NCI-H524 treated with DMSO at 0.1 percent for 48 hours (cell line): ENCODE measurements at regions not wholly inside any gene's neighbourhood (a gene's known extent, or its start where the extent isn't known, plus 50 kb on each side); places are given as distances from the start of the nearest gene placed in this dataset.

Experiments
- DNase-seq: peaks from one replicate; lab custom pipeline; 2025; lab: John Stamatoyannopoulos, UW

DNA sequence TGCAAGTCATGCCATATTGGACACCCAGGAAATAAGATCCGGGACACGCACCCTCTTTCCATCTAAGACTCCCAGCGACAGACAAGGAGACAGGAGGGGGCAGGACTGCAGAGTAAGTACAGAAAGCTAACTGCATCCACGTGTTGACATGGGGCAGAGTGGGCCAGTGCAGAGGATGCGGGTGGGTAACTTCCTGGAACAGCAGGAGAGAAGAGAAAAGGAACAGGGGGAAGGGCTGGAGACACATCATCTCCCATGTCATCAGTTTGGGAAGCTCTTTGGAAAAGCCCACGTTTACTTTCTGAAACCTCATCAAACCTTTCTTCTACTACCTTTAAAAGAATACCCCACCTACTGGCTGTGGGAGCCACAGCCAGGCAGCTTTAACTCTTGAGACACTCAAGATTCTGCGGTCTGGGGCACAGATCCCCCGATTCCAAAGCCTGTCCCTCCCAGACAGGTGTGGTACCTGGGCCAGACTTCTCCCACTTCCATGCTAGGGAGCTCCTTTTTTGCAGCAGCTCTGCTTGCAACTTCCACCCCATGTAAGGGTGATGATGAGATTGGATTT lies 273.5 kb upstream of the RPL38 start:
- DNase-seq: no peak

- no peak for DNase-seq
These were observed 271.2 kb upstream of the RPL38 start for GRCh38 chr17:73932216-73932749.

DNA sequence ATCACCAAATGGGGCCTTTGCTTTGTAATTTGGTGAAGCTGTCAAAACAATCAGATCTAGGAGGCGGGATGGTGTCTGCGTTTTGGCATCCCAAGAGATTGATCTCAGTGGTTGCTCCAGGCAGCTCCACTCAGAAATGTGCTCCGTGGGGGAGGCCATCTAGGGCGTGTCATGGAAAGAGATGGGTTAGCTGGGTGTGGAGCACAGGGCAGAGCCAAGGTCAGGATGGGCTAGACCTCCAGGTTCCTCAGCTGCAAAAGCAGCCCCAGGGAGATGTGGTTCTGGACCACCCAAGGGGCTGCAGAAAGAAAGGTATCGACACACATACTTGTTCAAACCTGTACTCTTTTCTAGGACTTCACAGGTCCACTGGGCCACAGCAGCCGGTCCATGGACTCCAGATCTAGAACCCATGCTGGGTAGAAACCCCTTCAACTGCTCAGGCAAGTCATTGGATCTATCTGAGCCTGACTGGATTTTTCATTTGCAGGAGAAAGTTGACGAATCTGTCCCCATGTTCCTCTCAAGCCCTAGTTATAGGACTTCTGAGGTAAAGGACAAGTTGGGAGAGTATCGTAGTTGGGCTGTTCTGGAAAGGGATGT lies 270.2 kb upstream of the RPL38 start:
- DNase-seq: no peak

DNA sequence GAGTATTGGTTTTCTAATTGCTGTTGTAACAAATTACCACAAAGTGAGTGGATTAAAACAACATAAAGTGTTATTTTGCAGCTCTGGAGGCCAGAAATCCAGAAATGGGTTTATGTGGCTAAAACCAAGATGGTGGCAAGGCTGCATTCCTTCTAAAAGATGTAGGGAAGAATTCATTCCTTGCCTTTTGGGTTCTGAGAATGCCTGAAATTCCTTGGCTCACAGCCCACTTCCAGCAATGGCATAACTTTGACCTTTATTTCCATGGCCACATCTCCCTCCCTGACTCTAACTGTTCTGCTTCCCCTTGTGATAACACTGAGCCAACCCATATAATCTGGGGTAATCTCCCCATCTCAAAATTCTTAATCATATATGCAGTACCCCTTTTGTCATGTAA lies 269.6 kb upstream of the RPL38 start:
- DNase-seq: no peak

GRCh38 chr17:73934696-73935095 lies 268.8 kb upstream of the RPL38 start:
- DNase-seq: no peak

DNA sequence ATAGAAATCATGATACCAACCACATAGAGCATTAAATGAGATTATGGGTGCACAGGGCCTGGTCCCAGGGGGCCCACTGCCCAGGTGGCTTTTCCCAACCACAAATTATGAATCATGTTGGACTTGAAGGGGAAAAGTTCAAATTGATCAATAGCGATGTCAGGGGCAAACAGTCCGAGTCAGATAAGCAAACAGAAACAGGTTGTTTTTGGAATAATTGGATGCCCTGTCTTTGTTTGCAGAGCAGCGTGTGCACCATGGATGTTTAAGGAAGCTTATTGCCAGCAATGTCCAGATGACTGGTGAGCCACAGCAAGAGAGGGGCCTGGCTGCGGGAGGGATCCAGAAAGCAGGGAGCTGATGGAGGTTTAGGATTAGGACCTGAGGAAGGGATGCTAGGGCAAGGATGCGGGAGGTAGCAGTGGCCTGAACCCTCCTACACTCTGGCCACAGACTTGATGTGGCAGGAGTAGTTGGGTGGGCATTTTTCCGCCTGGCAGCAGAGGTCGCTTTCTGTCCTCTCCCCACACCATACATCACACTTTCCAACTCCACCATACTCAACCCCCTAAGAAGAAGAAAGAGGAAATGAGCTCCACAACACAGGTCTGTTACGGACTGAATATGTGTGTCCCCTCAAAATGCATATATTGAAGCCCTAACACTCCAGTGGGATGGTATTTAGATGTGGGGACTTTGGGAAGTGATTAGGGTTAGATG lies 266.4 kb upstream of the RPL38 start:
- no peak for DNase-seq

DNA sequence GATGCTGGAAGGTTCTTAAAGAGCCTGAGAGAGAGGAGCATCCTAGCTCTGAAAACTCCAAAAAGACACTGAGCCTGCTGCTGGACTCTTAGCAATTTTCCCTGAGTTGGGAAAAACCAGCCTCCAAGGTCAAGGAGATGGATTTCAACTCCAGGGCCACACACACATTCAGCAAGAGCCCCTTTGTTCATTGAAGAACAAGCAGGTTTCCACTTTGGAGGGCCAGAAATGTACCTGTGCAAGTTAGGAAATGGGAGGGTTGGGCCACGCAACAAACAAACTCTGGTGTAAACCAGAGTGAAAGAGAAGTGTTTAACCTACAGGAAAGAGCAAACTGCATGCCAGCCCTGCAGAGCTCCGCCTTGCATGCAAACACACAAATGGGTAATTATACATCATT lies 264.8 kb upstream of the RPL38 start:
- DNase-seq: no peak

- DNase-seq: no peak
These were observed 263.7 kb upstream of the RPL38 start for GRCh38 chr17:73939806-73940205.

- DNase-seq: no peak
These were observed 263.0 kb upstream of the RPL38 start for GRCh38 chr17:73940511-73940910.

GRCh38 chr17:73941919-73942530 lies 261.5 kb upstream of the RPL38 start:
- no peak for DNase-seq

- no peak for DNase-seq
These were observed 260.6 kb upstream of the RPL38 start for GRCh38 chr17:73942703-73943415.

- no peak for DNase-seq
These were observed 259.9 kb upstream of the RPL38 start for GRCh38 chr17:73943416-73944110.

DNA sequence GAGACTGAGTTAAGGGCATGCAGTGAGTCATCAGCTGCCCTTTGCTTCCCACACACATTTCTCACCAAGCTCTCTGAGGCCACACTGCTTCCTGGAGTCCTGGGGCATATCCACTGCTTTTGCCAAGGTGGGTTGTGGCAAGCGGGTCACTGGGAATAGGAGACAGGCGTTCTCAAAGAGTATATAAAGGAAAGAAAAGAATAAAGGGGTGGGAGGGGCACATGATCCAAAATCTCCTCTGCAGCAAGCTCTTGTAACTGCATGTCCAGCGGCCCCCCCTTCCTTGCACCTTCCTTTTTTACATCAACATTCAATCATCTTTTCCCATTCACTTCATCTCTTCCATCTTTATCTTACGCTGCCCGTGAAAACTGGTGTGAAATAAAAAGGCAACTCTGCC lies 259.1 kb upstream of the RPL38 start:
- DNase-seq: no peak

DNA sequence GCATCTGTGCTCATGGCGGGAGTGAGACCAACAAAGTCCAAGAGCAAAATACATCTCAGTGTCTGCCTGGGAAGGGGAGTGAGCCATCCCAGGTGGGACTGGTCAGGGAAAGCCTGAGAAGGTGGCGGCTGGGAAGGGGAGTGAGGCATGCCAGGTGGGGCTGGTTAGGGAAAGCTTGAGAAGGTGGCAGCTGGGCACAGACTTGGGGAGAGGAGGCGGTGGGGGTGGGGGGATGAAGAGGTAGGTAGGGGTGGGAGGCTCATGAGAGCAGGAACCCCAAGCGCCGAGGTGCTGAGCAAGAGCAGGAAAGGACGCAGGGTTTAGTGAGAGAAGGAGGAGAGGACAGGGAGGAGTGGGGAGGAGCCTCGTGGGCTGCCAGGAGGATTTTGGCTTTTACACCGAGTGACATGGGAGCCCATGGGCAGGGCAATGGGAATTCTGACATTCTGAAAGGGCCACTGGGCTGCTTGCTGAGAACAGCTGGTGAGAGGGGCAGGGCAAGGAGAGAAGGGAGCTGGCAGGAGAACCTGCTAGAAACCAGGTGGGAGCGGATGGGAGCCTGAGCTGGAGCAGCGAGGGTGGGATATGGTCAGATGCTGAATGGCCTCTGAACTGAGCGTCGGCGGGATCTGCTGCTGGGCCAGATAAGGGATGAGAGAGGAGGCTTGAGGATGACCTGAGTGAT lies 256.1 kb upstream of the RPL38 start:
- no peak for DNase-seq

DNA sequence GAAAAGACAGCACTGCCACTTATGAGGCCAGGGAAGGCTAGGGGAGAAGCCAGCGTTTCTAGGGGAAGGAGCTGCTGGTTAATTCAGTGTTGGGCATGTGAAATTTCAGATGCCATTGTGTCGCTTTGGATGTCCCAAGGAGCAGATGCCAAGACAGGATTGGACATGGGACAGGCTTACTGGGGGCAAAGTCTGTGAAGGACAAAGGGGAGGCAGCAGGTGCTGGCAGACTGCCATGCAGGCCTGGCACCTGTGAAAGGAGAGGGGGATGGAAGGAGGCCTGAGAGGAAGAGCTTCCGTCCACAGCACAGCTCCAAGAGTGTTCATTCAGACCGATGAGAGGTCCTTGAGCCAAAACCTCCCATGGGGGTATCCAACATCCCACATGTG lies 255.5 kb upstream of the RPL38 start:
- DNase-seq: no peak

DNA sequence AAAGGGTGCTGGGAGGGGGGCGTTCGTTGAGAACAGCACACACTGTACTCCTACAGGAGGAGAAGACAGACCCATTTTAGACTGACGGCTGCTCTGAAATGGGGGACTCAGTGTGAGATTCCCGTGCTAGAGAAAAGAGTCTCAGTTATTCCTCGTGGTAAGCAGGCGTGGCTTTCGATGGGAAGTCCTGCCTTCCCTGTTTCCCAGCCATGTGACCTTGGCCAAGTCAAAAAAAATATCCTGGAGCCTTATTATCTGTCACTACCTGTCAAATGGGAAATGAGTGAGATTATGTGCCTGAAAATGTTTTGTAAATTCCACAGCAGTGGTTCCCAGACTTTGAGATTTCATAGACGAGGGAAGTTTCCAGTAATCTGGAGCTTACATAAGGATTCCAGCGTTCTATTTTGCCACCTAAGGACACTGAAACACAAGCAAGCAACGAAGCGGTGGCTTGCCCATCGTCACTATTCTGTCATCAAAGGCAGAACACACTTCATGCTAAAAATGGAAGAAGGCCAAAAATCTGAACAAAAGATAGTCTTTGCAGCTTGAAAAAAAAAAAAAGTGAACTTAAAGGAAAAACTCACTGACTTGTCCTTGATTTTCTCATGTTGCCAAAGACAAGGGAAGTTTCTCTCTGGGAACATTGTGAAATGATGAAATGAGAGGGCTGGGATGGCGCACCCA lies 253.4 kb upstream of the RPL38 start:
- no peak for DNase-seq

GRCh38 chr17:73950593-73950914 lies 252.9 kb upstream of the RPL38 start:
- no peak for DNase-seq

- DNase-seq: no peak
These were observed 251.4 kb upstream of the RPL38 start for GRCh38 chr17:73952082-73952479.

DNA sequence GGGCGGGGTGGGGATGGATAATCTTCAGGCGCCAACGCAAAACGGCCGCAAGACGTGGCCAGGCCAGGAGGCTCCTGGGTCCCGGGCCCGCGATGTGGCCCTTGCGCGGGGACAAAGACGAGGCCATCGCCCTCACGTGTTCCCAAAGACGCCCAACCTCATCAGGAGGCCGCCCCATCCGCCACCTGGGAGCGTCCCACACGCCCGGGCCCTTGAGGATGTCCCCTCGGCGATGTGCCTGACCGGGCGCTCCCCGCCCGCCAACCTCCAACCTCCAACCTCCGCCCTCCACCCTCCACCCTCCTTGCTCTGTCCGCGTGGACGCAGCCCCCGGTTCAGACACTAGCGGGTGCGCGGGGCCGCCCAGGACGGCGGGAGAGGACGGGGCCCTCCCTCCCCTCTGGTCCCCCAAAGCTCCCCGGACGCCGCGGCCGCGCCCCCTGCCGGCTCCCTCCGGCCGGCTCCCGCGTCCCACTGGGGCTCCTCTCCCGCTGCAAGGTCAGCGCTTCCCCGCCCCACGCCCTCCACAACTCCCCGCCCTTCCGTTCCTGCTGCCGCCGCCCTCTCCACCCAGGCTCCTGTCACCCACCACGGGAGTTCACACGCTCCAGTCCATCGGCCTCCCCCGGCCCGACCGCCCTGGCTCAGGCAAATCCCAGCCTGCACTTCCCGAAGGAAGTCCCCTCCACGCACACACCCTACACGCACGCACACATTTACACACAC lies 250.8 kb upstream of the RPL38 start:
- no peak for DNase-seq
